B cell (primary cell): ENCODE measurements at regions not wholly inside any gene's neighbourhood (a gene's known extent, or its start where the extent isn't known, plus 50 kb on each side); places are given as distances from the start of the nearest gene placed in this dataset.

Source experiments
- ATAC-seq: fragments of 200-7000 bp; cut with Tn5 transposase; one replicate; pipeline ENCODE4 v1.10.0; 2021; ENCODE audit warnings: low read depth, mild to moderate bottlenecking, moderate number of reproducible peaks, moderate library complexity
- CTCF ChIA-PET: fragments of 350-600 bp; sonication (Branson Sonifier 250); formaldehyde crosslinking; loops from one replicate; lab custom pipeline; 2021; ENCODE audit warnings: antibody characterized with exemption, inconsistent platforms; lab: Charles Lee
- POLR2A ChIA-PET: fragments of 350-600 bp; sonication (Branson Sonifier 250); formaldehyde crosslinking; loops from one replicate; lab custom pipeline; 2021; ENCODE audit warnings: antibody characterized with exemption; lab: Charles Lee
- DNase-seq: peaks from one replicate; pipeline ENCODE4 v3.0.0; 2013
- H2AFZ ChIP-seq: 2 replicates; pipeline ENCODE4 v1.6.1; 2012; ENCODE audit warnings: mild to moderate bottlenecking, low read depth, low read length; ENCODE audit not compliant: insufficient read depth, poor library complexity, severe bottlenecking
- H3K27ac ChIP-seq, 2 donors: 1 replicate in 1 of 2; 2 replicates in 1 of 2; pipeline ENCODE4 v1.5.1; 2012 to 2013; ENCODE audit warnings: low read length in 2 of 2, mild to moderate bottlenecking in 2 of 2, moderate library complexity in 1 of 2
- H3K27me3 ChIP-seq, 4 experiments: fragments of 200-600 bp in 1 of 4; sonication (generic) in 1 of 4; replicated peaks in 1 of 4; 1 replicate in 2 of 4; 2 replicates in 2 of 4; pipeline versions ENCODE4 v1.6.1 to v1.7.0; 2013 to 2016; ENCODE audit warnings: low read length in 3 of 4, mild to moderate bottlenecking in 2 of 4, mixed read lengths in 1 of 4, moderate library complexity in 1 of 4; ENCODE audit not compliant: insufficient read depth in 4 of 4, control insufficient read depth in 3 of 4; ENCODE audit errors: control extremely low read depth in 1 of 4
- H3K36me3 ChIP-seq, 2 experiments: replicated peaks in 1 of 2; 1 replicate in 1 of 2; 2 replicates in 1 of 2; pipeline versions ENCODE4 v1.6.1 to v1.7.1; 2013; ENCODE audit warnings: low read length in 1 of 2; ENCODE audit not compliant: insufficient read depth in 2 of 2, control insufficient read depth in 1 of 2; ENCODE audit errors: control extremely low read depth in 1 of 2, extremely low read depth in 1 of 2
- H3K4me1 ChIP-seq, 2 donors: fragments of 200-600 bp in 1 of 2; sonication (generic) in 1 of 2; 1 replicate in 1 of 2; 2 replicates in 1 of 2; pipeline versions ENCODE4 v1.5.1 to v1.6.1; 2013 to 2017; ENCODE audit warnings: low read length in 2 of 2; ENCODE audit not compliant: control insufficient read depth in 2 of 2, insufficient read depth in 2 of 2
- H3K4me2 ChIP-seq: replicated peaks from 2 replicates; pipeline ENCODE3; 2012; ENCODE audit warnings: mild to moderate bottlenecking, low read depth, low read length; ENCODE audit not compliant: poor library complexity, severe bottlenecking
- H3K4me3 ChIP-seq, 5 experiments: fragments of 200-600 bp in 1 of 5; sonication (generic) in 1 of 5; 1 replicate in 3 of 5; 2 replicates in 2 of 5; pipeline versions ENCODE4 v1.5.1 to v1.7.0; 2011 to 2016; ENCODE audit warnings: low read length in 4 of 5, mild to moderate bottlenecking in 4 of 5, low read depth in 2 of 5, control low read depth in 1 of 5, moderate library complexity in 1 of 5; ENCODE audit not compliant: insufficient read depth in 1 of 5; ENCODE audit errors: control extremely low read depth in 1 of 5, extremely low read depth in 1 of 5
- H3K79me2 ChIP-seq: fragments of 200-600 bp; sonication (generic); one replicate; pipeline ENCODE4 v1.6.0; 2016; ENCODE audit warnings: low read length; ENCODE audit not compliant: control insufficient read depth, insufficient read depth
- H3K9ac ChIP-seq: fragments of 200-600 bp; sonication (generic); 2 replicates; pipeline ENCODE4 v1.6.1; 2017; ENCODE audit warnings: mild to moderate bottlenecking, low read length, moderate library complexity
- H3K9me3 ChIP-seq, 3 donors: one replicate each; pipeline versions ENCODE4 v1.6.1 to v1.7.1; 2013; ENCODE audit warnings: low read length in 2 of 3; ENCODE audit not compliant: control insufficient read depth in 2 of 3, insufficient read depth in 1 of 3; ENCODE audit errors: control extremely low read depth in 1 of 3
- H4K20me1 ChIP-seq: 2 replicates; pipeline ENCODE4 v1.6.0; 2012; ENCODE audit warnings: mild to moderate bottlenecking, low read length; ENCODE audit not compliant: insufficient read depth, control insufficient read depth, poor library complexity, severe bottlenecking
- H3K27ac Mint-ChIP-seq: one replicate; pipeline ENCODE4 v1.8.0; 2021; ENCODE audit warnings: mixed read lengths
- H3K27me3 Mint-ChIP-seq: one replicate; pipeline ENCODE4 v1.8.0; 2021; ENCODE audit warnings: mixed read lengths
- H3K4me1 Mint-ChIP-seq: one replicate; pipeline ENCODE4 v1.8.0; 2021; ENCODE audit warnings: mixed read lengths
- H3K4me3 Mint-ChIP-seq: one replicate; pipeline ENCODE4 v1.8.0; 2021; ENCODE audit warnings: mixed read lengths
- H3K9me3 Mint-ChIP-seq: one replicate; pipeline ENCODE4 v1.8.0; 2022; ENCODE audit warnings: mixed read lengths; ENCODE audit not compliant: insufficient read depth
- EZH2 ChIP-seq: IDR thresholded peaks from 2 replicates; pipeline ENCODE4 v1.6.1; 2012; ENCODE audit warnings: borderline replicate concordance, low read depth, mild to moderate bottlenecking, moderate library complexity, low read length; ENCODE audit not compliant: insufficient read depth, poor library complexity, severe bottlenecking
- WGBS: methylation state at CpG from one replicate; pipeline ENCODE4 v1.1.5; 2013; ENCODE audit warnings: missing lambda C conversion rate; ENCODE audit not compliant: insufficient coverage; 5-methylcytosine and 5-hydroxymethylcytosine counted together
- intact Hi-C: fragments of 100-400 bp; cut with micrococcal nuclease; formaldehyde crosslinking; loops from one replicate; pipeline ENCODE4 v1.10.0; 2022
- TF ChIP-seq, protein P1 (sequence below): fragments of 200-600 bp; IDR thresholded peaks from one replicate; pipeline ENCODE4 v1.8.0; 2022; ENCODE audit warnings: antibody characterized with exemption, mild to moderate bottlenecking

DNA sequence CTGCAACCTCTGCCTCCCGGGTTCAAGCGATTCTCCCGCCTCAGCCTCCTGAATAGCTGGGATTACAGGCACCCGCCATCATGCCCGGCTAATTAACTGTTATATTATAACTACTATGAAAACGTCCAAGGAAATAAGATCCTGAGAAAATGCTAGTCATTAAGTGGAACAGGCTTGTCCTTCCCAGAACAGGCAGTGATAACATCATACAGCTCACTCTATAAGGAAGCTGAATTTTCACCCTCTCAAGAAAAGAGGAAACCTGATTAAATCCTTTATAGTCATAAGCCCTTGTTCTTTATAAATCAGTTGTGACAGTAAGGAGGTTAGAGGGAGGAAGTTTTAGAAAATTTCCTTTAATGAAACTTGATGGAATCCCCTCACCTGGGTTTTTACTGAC lies 163.9 kb upstream of the CLINT1 start:
- H3K27ac Mint-ChIP-seq = no peak overlapping the region

DNA sequence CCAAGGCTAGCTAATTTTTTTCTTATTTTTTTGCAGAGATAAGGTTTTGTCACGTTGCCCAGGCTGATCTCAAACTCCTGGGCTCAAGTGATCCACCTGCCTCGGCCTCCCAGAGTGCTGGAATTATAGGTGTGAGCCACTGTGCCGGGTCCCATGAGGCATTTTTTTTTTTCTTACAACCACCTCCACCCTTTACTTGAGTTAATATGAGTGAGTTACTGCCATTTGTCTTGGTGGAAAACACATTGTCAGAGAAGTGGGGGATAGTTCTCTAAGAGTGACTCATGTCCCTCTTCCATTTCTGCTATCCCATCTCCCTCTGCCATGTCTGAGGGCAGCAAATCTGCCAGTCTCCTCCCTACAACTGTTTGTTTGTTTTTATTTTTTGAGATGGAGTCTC lies 163.4 kb upstream of the CLINT1 start:
- Histone ChIP-seq H3K9me3 (no peaks in the 10 kb centered on the region), H4K20me1 (no peaks in the 10 kb centered on the region), H3K27me3 (no peaks in the 10 kb centered on the region), H3K36me3 (no peaks in the 10 kb centered on the region), H3K4me2 (no peak overlapping the region), H3K79me2 (no peaks in the 10 kb centered on the region), H3K27ac (no peak overlapping the region), H3K9ac (no peak overlapping the region), H3K4me3 (no peak overlapping the region), H2AFZ (no peak overlapping the region), H3K4me1 (no peaks in the 10 kb centered on the region)
- Mint-ChIP-seq H3K9me3 (no peaks in the 10 kb centered on the region), H3K4me1 (no peaks in the 10 kb centered on the region), H3K27ac (no peak overlapping the region), H3K27me3 (peaks cover 25% of the 10 kb centered on the region), H3K4me3 (no peak overlapping the region)
- ChIA-PET POLR2A (no interaction called here), CTCF (no interaction called here)
- ATAC-seq = no peak
- intact Hi-C loops = no loop called here
- no peak for TF ChIP-seq EZH2
- TF ChIP-seq, protein P1, sequence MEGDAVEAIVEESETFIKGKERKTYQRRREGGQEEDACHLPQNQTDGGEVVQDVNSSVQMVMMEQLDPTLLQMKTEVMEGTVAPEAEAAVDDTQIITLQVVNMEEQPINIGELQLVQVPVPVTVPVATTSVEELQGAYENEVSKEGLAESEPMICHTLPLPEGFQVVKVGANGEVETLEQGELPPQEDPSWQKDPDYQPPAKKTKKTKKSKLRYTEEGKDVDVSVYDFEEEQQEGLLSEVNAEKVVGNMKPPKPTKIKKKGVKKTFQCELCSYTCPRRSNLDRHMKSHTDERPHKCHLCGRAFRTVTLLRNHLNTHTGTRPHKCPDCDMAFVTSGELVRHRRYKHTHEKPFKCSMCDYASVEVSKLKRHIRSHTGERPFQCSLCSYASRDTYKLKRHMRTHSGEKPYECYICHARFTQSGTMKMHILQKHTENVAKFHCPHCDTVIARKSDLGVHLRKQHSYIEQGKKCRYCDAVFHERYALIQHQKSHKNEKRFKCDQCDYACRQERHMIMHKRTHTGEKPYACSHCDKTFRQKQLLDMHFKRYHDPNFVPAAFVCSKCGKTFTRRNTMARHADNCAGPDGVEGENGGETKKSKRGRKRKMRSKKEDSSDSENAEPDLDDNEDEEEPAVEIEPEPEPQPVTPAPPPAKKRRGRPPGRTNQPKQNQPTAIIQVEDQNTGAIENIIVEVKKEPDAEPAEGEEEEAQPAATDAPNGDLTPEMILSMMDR = no peak
- WGBS = 40% methylated on average over 1 of the region's 3 CpGs
- no peak for DNase-seq

More for the DNA sequence above, 163.9 kb upstream of the CLINT1 start:
- H3K27me3 ChIP-seq = no peaks in the 10 kb centered on the region
- intact Hi-C loops = no loop called here
- H3K9me3 Mint-ChIP-seq = no peaks in the 10 kb centered on the region
- ChIA-PET POLR2A (no interaction called here), CTCF (no interaction called here)
- peaks cover 25% of the 10 kb centered on the region for H3K27me3 Mint-ChIP-seq
- H3K9me3 ChIP-seq = no peaks in the 10 kb centered on the region
- H3K4me1 Mint-ChIP-seq = no peaks in the 10 kb centered on the region
- no peak for ATAC-seq
- H3K27ac ChIP-seq = no peak overlapping the region
- H3K4me3 Mint-ChIP-seq = no peak overlapping the region
- no CpG with 5 or more reads among the region's 6 CpGs for WGBS
- no peaks in the 10 kb centered on the region for H3K79me2 ChIP-seq
- H3K36me3 ChIP-seq = no peaks in the 10 kb centered on the region
- H2AFZ ChIP-seq = no peak overlapping the region
- no peak for DNase-seq
- H4K20me1 ChIP-seq = no peaks in the 10 kb centered on the region
- no peaks in the 10 kb centered on the region for H3K4me1 ChIP-seq
- TF ChIP-seq, protein P1 = no peak
- TF ChIP-seq EZH2 = no peak
- H3K4me2 ChIP-seq = no peak overlapping the region
- no peak overlapping the region for H3K9ac ChIP-seq
- no peak overlapping the region for H3K4me3 ChIP-seq
